Keratinocyte (primary cell): ENCODE measurements at regions not wholly inside any gene's neighbourhood (a gene's known extent, or its start where the extent isn't known, plus 50 kb on each side); places are given as distances from the start of the nearest gene placed in this dataset.

ENCODE experiments used
- DNase-seq: peaks from one replicate; pipeline ENCODE4 v3.0.0-alpha.2; 2011; ENCODE audit warnings: low read depth, missing footprints, low spot score
- FAIRE-seq: peaks from 2 replicates; lab custom pipeline; 2011; peaks lifted over from hg19 to GRCh38; lab: Jason Lieb, UNC
- H2AFZ ChIP-seq: 2 replicates; pipeline ENCODE4 v1.6.0; 2012; ENCODE audit warnings: low read length, control low read depth, inconsistent platforms; ENCODE audit not compliant: control insufficient read depth
- H3K27ac ChIP-seq: 2 replicates; pipeline ENCODE4 v1.5.1; 2011; ENCODE audit warnings: low read length; ENCODE audit not compliant: control insufficient read depth, insufficient read depth
- H3K27me3 ChIP-seq: 3 replicates; pipeline ENCODE4 v1.6.0; 2011; ENCODE audit warnings: low read length; ENCODE audit not compliant: control insufficient read depth, insufficient read depth; ENCODE audit errors: extremely low read depth
- H3K36me3 ChIP-seq, 2 experiments: 2 replicates in 1 of 2; 3 replicates in 1 of 2; pipeline ENCODE4 v1.5.1; 2011; ENCODE audit warnings: low read length in 2 of 2, mild to moderate bottlenecking in 1 of 2; ENCODE audit not compliant: control insufficient read depth in 2 of 2, insufficient read depth in 2 of 2; ENCODE audit errors: extremely low read depth in 1 of 2
- H3K4me1 ChIP-seq: 3 replicates; pipeline ENCODE4 v1.5.1; 2011; ENCODE audit warnings: low read length; ENCODE audit not compliant: control insufficient read depth, insufficient read depth; ENCODE audit errors: extremely low read depth
- H3K4me2 ChIP-seq: 3 replicates; pipeline ENCODE4 v1.6.0; 2011; ENCODE audit warnings: low read depth, low read length; ENCODE audit not compliant: control insufficient read depth, insufficient read depth; ENCODE audit errors: extremely low read depth
- H3K4me3 ChIP-seq, 3 experiments: fragments of 200-600 bp in 1 of 3; sonication (generic) in 1 of 3; 2 replicates in 2 of 3; 3 replicates in 1 of 3; pipeline ENCODE4 v1.5.1; 2011 to 2016; ENCODE audit warnings: low read length in 3 of 3, mild to moderate bottlenecking in 3 of 3, control low read depth in 2 of 3, inconsistent platforms in 1 of 3, low read depth in 1 of 3, mixed read lengths in 1 of 3, mixed run types in 1 of 3, moderate library complexity in 1 of 3; ENCODE audit not compliant: control insufficient read depth in 2 of 3, insufficient read depth in 2 of 3; ENCODE audit errors: extremely low read depth in 1 of 3
- H3K79me2 ChIP-seq: 2 replicates; pipeline ENCODE4 v1.6.0; 2012; ENCODE audit warnings: low read length; ENCODE audit not compliant: control insufficient read depth, insufficient read depth
- H3K9ac ChIP-seq: 3 replicates; pipeline ENCODE4 v1.6.0; 2011; ENCODE audit warnings: low read length; ENCODE audit not compliant: control insufficient read depth, insufficient read depth; ENCODE audit errors: extremely low read depth
- H3K9me1 ChIP-seq: 3 replicates; pipeline ENCODE4 v1.6.0; 2011; ENCODE audit warnings: low read length; ENCODE audit not compliant: control insufficient read depth, insufficient read depth; ENCODE audit errors: extremely low read depth
- H3K9me3 ChIP-seq: 2 replicates; pipeline ENCODE4 v1.5.1; 2012; ENCODE audit warnings: low read depth, low read length; ENCODE audit not compliant: control insufficient read depth
- H4K20me1 ChIP-seq: 3 replicates; pipeline ENCODE4 v1.6.0; 2011; ENCODE audit warnings: low read length; ENCODE audit not compliant: control insufficient read depth, insufficient read depth; ENCODE audit errors: extremely low read depth
- EZH2 ChIP-seq: IDR thresholded peaks from one replicate; pipeline ENCODE4 v1.6.1; 2012; ENCODE audit warnings: inconsistent platforms, mild to moderate bottlenecking, low read length, moderate library complexity
- dilution Hi-C: fragments of 300-500 bp; cut with MboI; formaldehyde crosslinking; loops from one replicate; pipeline ENCODE4 v1.7.0; 2020; ENCODE audit warnings: low sequenced_read_pairs; ENCODE audit not compliant: extremely low pct_ligation_motif_present
- TF ChIP-seq, protein P1 (sequence below), 3 experiments: IDR thresholded peaks in 1 of 3; conservative IDR thresholded peaks in 1 of 3; optimal IDR thresholded peaks in 1 of 3; 2 replicates in 2 of 3; 3 replicates in 1 of 3; pipeline versions ENCODE3 to v1.5.1; 2011; ENCODE audit warnings: low read length in 3 of 3, mild to moderate bottlenecking in 3 of 3, moderate library complexity in 2 of 3, control low read depth in 1 of 3, inconsistent platforms in 1 of 3; ENCODE audit not compliant: insufficient read depth in 2 of 3; ENCODE audit errors: extremely low read depth in 1 of 3

DNA sequence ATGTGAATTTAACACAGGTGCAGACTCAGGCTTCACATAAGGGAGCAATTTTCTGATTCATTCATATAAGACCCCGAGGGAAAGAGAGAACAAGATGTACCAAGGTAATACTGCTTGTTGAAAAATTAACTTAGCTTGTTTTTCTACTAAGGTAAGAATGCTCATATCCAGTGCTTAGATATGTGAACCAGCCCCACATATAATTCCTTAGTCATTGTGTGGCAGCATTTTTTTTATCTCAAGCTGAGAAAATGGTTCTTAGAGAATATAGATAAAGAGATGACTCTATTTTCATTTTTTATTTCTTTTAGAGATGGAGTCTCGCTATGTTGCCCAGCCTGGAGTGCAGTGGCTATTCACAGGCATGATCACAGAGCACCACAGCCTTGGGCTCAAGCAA is 121.8 kb upstream of the SEM1 start:
- TF ChIP-seq EZH2 = no peak
- TF ChIP-seq, protein P1, sequence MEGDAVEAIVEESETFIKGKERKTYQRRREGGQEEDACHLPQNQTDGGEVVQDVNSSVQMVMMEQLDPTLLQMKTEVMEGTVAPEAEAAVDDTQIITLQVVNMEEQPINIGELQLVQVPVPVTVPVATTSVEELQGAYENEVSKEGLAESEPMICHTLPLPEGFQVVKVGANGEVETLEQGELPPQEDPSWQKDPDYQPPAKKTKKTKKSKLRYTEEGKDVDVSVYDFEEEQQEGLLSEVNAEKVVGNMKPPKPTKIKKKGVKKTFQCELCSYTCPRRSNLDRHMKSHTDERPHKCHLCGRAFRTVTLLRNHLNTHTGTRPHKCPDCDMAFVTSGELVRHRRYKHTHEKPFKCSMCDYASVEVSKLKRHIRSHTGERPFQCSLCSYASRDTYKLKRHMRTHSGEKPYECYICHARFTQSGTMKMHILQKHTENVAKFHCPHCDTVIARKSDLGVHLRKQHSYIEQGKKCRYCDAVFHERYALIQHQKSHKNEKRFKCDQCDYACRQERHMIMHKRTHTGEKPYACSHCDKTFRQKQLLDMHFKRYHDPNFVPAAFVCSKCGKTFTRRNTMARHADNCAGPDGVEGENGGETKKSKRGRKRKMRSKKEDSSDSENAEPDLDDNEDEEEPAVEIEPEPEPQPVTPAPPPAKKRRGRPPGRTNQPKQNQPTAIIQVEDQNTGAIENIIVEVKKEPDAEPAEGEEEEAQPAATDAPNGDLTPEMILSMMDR (optimal IDR thresholded peaks at IDR 0.05 in 1 of 3, IDR thresholded peaks at IDR 0.05 in 1 of 3, conservative IDR thresholded peaks at IDR 0.05 in 1 of 3; ENCODE audit: extremely low read depth in 1 of 3, insufficient read depth in 2 of 3, low read length in 3 of 3) = no peak
- FAIRE-seq (no peak), DNase-seq (no peak)
- Histone ChIP-seq H3K27me3 (no peaks in the 10 kb centered on the region), H2AFZ (no peak overlapping the region), H3K79me2 (no peaks in the 10 kb centered on the region), H3K4me3 (no peak overlapping the region), H3K4me1 (no peaks in the 10 kb centered on the region), H3K4me2 (no peak overlapping the region), H3K9me1 (no peaks in the 10 kb centered on the region), H3K9ac (no peak overlapping the region), H3K9me3 (no peaks in the 10 kb centered on the region), H3K36me3 (no peaks in the 10 kb centered on the region), H3K27ac (no peak overlapping the region), H4K20me1 (no peaks in the 10 kb centered on the region)
- dilution Hi-C loops = loop anchor here (5.0 kb wide), 1 partner anchor 61 kb away; no protein-coding TSS in a partner anchor

DNA sequence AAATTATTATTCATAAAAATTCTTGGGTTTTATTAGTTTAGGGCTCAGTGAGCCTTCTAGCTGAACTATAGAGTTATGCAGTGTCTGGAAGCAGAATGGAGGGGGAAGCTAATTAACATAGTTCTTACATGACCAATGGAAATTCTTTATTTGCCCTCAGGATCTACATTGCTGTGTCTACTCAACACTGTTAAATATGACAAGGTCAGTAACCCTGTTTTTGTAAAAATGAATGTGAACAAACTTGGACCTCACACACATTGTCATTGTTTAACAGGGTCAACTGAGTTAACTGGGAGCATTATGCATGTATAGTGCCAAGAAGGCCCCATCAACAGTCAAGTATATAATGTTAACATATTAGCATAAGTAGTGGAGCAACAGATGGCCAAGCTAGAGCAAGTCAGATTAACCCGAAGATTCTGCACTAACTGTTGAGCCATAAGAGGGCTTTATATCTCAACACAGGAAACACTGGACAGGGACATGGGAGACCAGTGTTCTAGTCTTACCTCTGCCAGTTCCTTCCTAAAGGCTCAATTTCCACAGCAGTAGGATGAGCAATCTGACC is 122.5 kb upstream of the SEM1 start:
- Histone ChIP-seq H3K9me3 (no peaks in the 10 kb centered on the region), H3K4me3 (no peak overlapping the region), H3K4me2 (no peak overlapping the region), H3K27ac (no peak overlapping the region), H3K79me2 (no peaks in the 10 kb centered on the region), H3K4me1 (no peaks in the 10 kb centered on the region), H4K20me1 (no peaks in the 10 kb centered on the region), H3K36me3 (no peaks in the 10 kb centered on the region), H2AFZ (no peak overlapping the region), H3K9ac (no peak overlapping the region), H3K9me1 (no peaks in the 10 kb centered on the region), H3K27me3 (no peaks in the 10 kb centered on the region)
- FAIRE-seq (no peak), DNase-seq (no peak)
- TF ChIP-seq, protein P1 (optimal IDR thresholded peaks at IDR 0.05 in 1 of 3, IDR thresholded peaks at IDR 0.05 in 1 of 3, conservative IDR thresholded peaks at IDR 0.05 in 1 of 3; ENCODE audit: extremely low read depth in 1 of 3, insufficient read depth in 2 of 3, low read length in 3 of 3) = no peak
- TF ChIP-seq EZH2 = no peak
- dilution Hi-C loops = loop anchor here (5.0 kb wide), 1 partner anchor 60 kb away; no protein-coding TSS in a partner anchor
